Activated naive CD4-positive, alpha-beta T cell treated with anti-CD3 and anti-CD28 coated beads for 36 hours (primary cell): ENCODE measurements at regions not wholly inside any gene's neighbourhood (a gene's known extent, or its start where the extent isn't known, plus 50 kb on each side); places are given as distances from the start of the nearest gene placed in this dataset.

ENCODE experiments used
- CTCF ChIA-PET: fragments of 350-600 bp; sonication (Branson Sonifier 250); formaldehyde crosslinking; loops from one replicate; lab custom pipeline; 2021; ENCODE audit warnings: antibody characterized with exemption; lab: Charles Lee
- DNase-seq: peaks from one replicate; pipeline ENCODE4 v3.0.0-alpha.2; 2020
- H3K27ac Mint-ChIP-seq: one replicate; pipeline ENCODE4 v1.8.0; 2021; ENCODE audit warnings: mild to moderate bottlenecking, mixed read lengths
- H3K27me3 Mint-ChIP-seq: one replicate; pipeline ENCODE4 v1.8.0; 2021; ENCODE audit warnings: low read depth, mixed read lengths
- H3K36me3 Mint-ChIP-seq: one replicate; pipeline ENCODE4 v1.8.0; 2021; ENCODE audit warnings: low read depth, mixed read lengths
- H3K4me1 Mint-ChIP-seq: one replicate; pipeline ENCODE4 v1.8.0; 2021; ENCODE audit warnings: low read depth, mixed read lengths
- H3K4me3 Mint-ChIP-seq: one replicate; pipeline ENCODE4 v1.8.0; 2021; ENCODE audit warnings: mild to moderate bottlenecking, moderate library complexity, mixed read lengths
- H3K9me3 Mint-ChIP-seq: one replicate; pipeline ENCODE4 v1.8.0; 2021; ENCODE audit warnings: mixed read lengths
- intact Hi-C: fragments of 100-400 bp; cut with micrococcal nuclease; formaldehyde crosslinking; loops from one replicate; pipeline ENCODE4 v1.15.1; 2023

GRCh38 chr18:39692367-39693015, 2126.9 kb upstream of the CELF4 start:
- H3K9me3 Mint-ChIP-seq, result no peaks in the 10 kb centered on the region
- H3K4me1 Mint-ChIP-seq, result no peaks in the 10 kb centered on the region
- CTCF ChIA-PET, result no interaction called here
- H3K36me3 Mint-ChIP-seq, result no peaks in the 10 kb centered on the region
- H3K27ac Mint-ChIP-seq, result no peak overlapping the region
- no peaks in the 10 kb centered on the region for H3K27me3 Mint-ChIP-seq
- intact Hi-C loops, result no loop called here
- DNase-seq, result no peak
- no peak overlapping the region for H3K4me3 Mint-ChIP-seq

- intact Hi-C loops, result no loop called here
- Mint-ChIP-seq H3K4me1 (no peaks in the 10 kb centered on the region), H3K27me3 (no peaks in the 10 kb centered on the region), H3K9me3 (peaks cover 2% of the 10 kb centered on the region), H3K27ac (no peak overlapping the region), H3K36me3 (no peaks in the 10 kb centered on the region), H3K4me3 (no peak overlapping the region)
- CTCF ChIA-PET, result no interaction called here
- DNase-seq, result no peak
These were observed 2119.8 kb upstream of the CELF4 start for GRCh38 chr18:39685303-39685902.

- H3K4me1 Mint-ChIP-seq, result no peaks in the 10 kb centered on the region
- no peak overlapping the region for H3K27ac Mint-ChIP-seq
- intact Hi-C loops, result no loop called here
- H3K27me3 Mint-ChIP-seq, result no peaks in the 10 kb centered on the region
- peaks cover 2% of the 10 kb centered on the region for H3K9me3 Mint-ChIP-seq
- CTCF ChIA-PET, result interaction anchor here (0.6 kb wide), 1 partner anchor 193 kb away, joined by 3 read pairs; no protein-coding TSS in a partner anchor
- H3K4me3 Mint-ChIP-seq, result no peak overlapping the region
- DNase-seq, result no peak
- H3K36me3 Mint-ChIP-seq, result no peaks in the 10 kb centered on the region
These were observed 2115.5 kb upstream of the CELF4 start for GRCh38 chr18:39681061-39681460.

GRCh38 chr18:39675906-39676305, 2110.3 kb upstream of the CELF4 start:
- H3K4me3 Mint-ChIP-seq, result no peak overlapping the region
- intact Hi-C loops, result no loop called here
- DNase-seq, result no peak
- no peaks in the 10 kb centered on the region for H3K27me3 Mint-ChIP-seq
- no peaks in the 10 kb centered on the region for H3K36me3 Mint-ChIP-seq
- H3K4me1 Mint-ChIP-seq, result no peaks in the 10 kb centered on the region
- CTCF ChIA-PET, result no interaction called here
- no peak overlapping the region for H3K27ac Mint-ChIP-seq
- peaks cover 1% of the 10 kb centered on the region for H3K9me3 Mint-ChIP-seq

- peaks cover 1% of the 10 kb centered on the region for H3K9me3 Mint-ChIP-seq
- no peaks in the 10 kb centered on the region for H3K4me1 Mint-ChIP-seq
- intact Hi-C loops, result no loop called here
- no peak for DNase-seq
- no peaks in the 10 kb centered on the region for H3K36me3 Mint-ChIP-seq
- H3K27ac Mint-ChIP-seq, result no peak overlapping the region
- no peak overlapping the region for H3K4me3 Mint-ChIP-seq
- CTCF ChIA-PET, result no interaction called here
- no peaks in the 10 kb centered on the region for H3K27me3 Mint-ChIP-seq
These were observed 2109.8 kb upstream of the CELF4 start for GRCh38 chr18:39675368-39675767.

GRCh38 chr18:39672171-39672570, 2106.6 kb upstream of the CELF4 start:
- H3K36me3 Mint-ChIP-seq, result no peaks in the 10 kb centered on the region
- H3K4me1 Mint-ChIP-seq, result no peaks in the 10 kb centered on the region
- H3K4me3 Mint-ChIP-seq, result no peak overlapping the region
- H3K27me3 Mint-ChIP-seq, result no peaks in the 10 kb centered on the region
- intact Hi-C loops, result no loop called here
- DNase-seq, result no peak
- no peak overlapping the region for H3K27ac Mint-ChIP-seq
- CTCF ChIA-PET, result no interaction called here
- peaks cover 1% of the 10 kb centered on the region for H3K9me3 Mint-ChIP-seq

GRCh38 chr18:39667905-39668304, 2102.3 kb upstream of the CELF4 start:
- Mint-ChIP-seq H3K4me1 (no peaks in the 10 kb centered on the region), H3K36me3 (no peaks in the 10 kb centered on the region), H3K4me3 (no peak overlapping the region), H3K9me3 (peaks cover under 1% of the 10 kb centered on the region), H3K27me3 (no peaks in the 10 kb centered on the region), H3K27ac (no peak overlapping the region)
- CTCF ChIA-PET, result no interaction called here
- no peak for DNase-seq
- intact Hi-C loops, result no loop called here

GRCh38 chr18:39666541-39666940, 2100.9 kb upstream of the CELF4 start:
- no peak overlapping the region for H3K4me3 Mint-ChIP-seq
- CTCF ChIA-PET, result no interaction called here
- intact Hi-C loops, result no loop called here
- H3K36me3 Mint-ChIP-seq, result no peaks in the 10 kb centered on the region
- H3K27me3 Mint-ChIP-seq, result no peaks in the 10 kb centered on the region
- DNase-seq, result no peak
- H3K27ac Mint-ChIP-seq, result no peak overlapping the region
- no peaks in the 10 kb centered on the region for H3K4me1 Mint-ChIP-seq
- peaks cover 3% of the 10 kb centered on the region for H3K9me3 Mint-ChIP-seq

- Mint-ChIP-seq H3K27me3 (no peaks in the 10 kb centered on the region), H3K27ac (no peak overlapping the region), H3K4me1 (no peaks in the 10 kb centered on the region), H3K36me3 (no peaks in the 10 kb centered on the region), H3K9me3 (peaks cover 3% of the 10 kb centered on the region), H3K4me3 (no peak overlapping the region)
- intact Hi-C loops, result no loop called here
- CTCF ChIA-PET, result no interaction called here
- no peak for DNase-seq
These were observed 2096.3 kb upstream of the CELF4 start for GRCh38 chr18:39661856-39662366.

GRCh38 chr18:39660141-39660540, 2094.5 kb upstream of the CELF4 start:
- H3K27me3 Mint-ChIP-seq, result no peaks in the 10 kb centered on the region
- peaks cover 3% of the 10 kb centered on the region for H3K9me3 Mint-ChIP-seq
- intact Hi-C loops, result no loop called here
- no peaks in the 10 kb centered on the region for H3K4me1 Mint-ChIP-seq
- no peak overlapping the region for H3K27ac Mint-ChIP-seq
- no peak overlapping the region for H3K4me3 Mint-ChIP-seq
- CTCF ChIA-PET, result no interaction called here
- no peaks in the 10 kb centered on the region for H3K36me3 Mint-ChIP-seq
- no peak for DNase-seq

GRCh38 chr18:39655341-39655740, 2089.7 kb upstream of the CELF4 start:
- Mint-ChIP-seq H3K4me1 (no peaks in the 10 kb centered on the region), H3K27me3 (no peaks in the 10 kb centered on the region), H3K4me3 (no peak overlapping the region), H3K36me3 (no peaks in the 10 kb centered on the region), H3K9me3 (peaks cover 2% of the 10 kb centered on the region), H3K27ac (no peak overlapping the region)
- CTCF ChIA-PET, result interaction anchor here (0.5 kb wide), 1 partner anchor 252 kb away, joined by 3 read pairs; no protein-coding TSS in a partner anchor
- DNase-seq, result no peak
- intact Hi-C loops, result loop anchor here (10.0 kb wide), 1 partner anchor 289 kb away; no protein-coding TSS in a partner anchor

GRCh38 chr18:39653221-39653620, 2087.6 kb upstream of the CELF4 start:
- H3K36me3 Mint-ChIP-seq, result no peaks in the 10 kb centered on the region
- no peak overlapping the region for H3K27ac Mint-ChIP-seq
- no peak for DNase-seq
- peaks cover 2% of the 10 kb centered on the region for H3K9me3 Mint-ChIP-seq
- H3K4me3 Mint-ChIP-seq, result no peak overlapping the region
- H3K4me1 Mint-ChIP-seq, result no peaks in the 10 kb centered on the region
- H3K27me3 Mint-ChIP-seq, result no peaks in the 10 kb centered on the region
- intact Hi-C loops, result loop anchor here (10.0 kb wide), 1 partner anchor 292 kb away; no protein-coding TSS in a partner anchor
- CTCF ChIA-PET, result no interaction called here

GRCh38 chr18:39648616-39649015, 2083.0 kb upstream of the CELF4 start:
- H3K27me3 Mint-ChIP-seq, result no peaks in the 10 kb centered on the region
- CTCF ChIA-PET, result no interaction called here
- H3K9me3 Mint-ChIP-seq, result peaks cover 2% of the 10 kb centered on the region
- intact Hi-C loops, result no loop called here
- no peaks in the 10 kb centered on the region for H3K36me3 Mint-ChIP-seq
- H3K4me1 Mint-ChIP-seq, result no peaks in the 10 kb centered on the region
- no peak overlapping the region for H3K27ac Mint-ChIP-seq
- no peak for DNase-seq
- H3K4me3 Mint-ChIP-seq, result no peak overlapping the region
